IMR-90 (cell line): ENCODE measurements at regions not wholly inside any gene's neighbourhood (a gene's known extent, or its start where the extent isn't known, plus 50 kb on each side); places are given as distances from the start of the nearest gene placed in this dataset.

Experiments used
- ATAC-seq: fragments of 200-7000 bp; cut with Tn5 transposase; 2 replicates; pipeline ENCODE4 v1.9.1; 2020; ENCODE audit warnings: low read depth, mild to moderate bottlenecking, moderate library complexity
- BruUV-seq: library from RNA; stranded (reverse); fragments of 400-500 nt; replicated peaks from 2 replicates; lab custom pipeline; 2021; lab: Mats Ljungman, UMichigan
- CTCF ChIA-PET: fragments of 300-600 bp; formaldehyde crosslinking; extraction: SDS; loops from one replicate; lab custom pipeline; 2021; ENCODE audit warnings: antibody characterized with exemption; lab: Yijun Ruan, JAX
- POLR2A ChIA-PET: fragments of 300-600 bp; sonication (Branson Sonifier 250); formaldehyde crosslinking; loops from one replicate; lab custom pipeline; 2022; ENCODE audit warnings: antibody characterized with exemption; ENCODE audit not compliant: unreplicated experiment; lab: Charles Lee
- DNase-seq: peaks from one replicate; pipeline ENCODE4 v3.0.0; 2013
- H2AFZ ChIP-seq: replicated peaks from 2 replicates; pipeline ENCODE3; 2013; ENCODE audit warnings: low read length, mild to moderate bottlenecking; ENCODE audit not compliant: poor library complexity
- H2AK5ac ChIP-seq: 2 replicates; pipeline ENCODE4 v1.6.1; 2013; ENCODE audit warnings: low read depth, low read length, inconsistent platforms
- H2AK9ac ChIP-seq: replicated peaks from 2 replicates; pipeline ENCODE3; 2013; ENCODE audit warnings: mild to moderate bottlenecking, low read depth, low read length, moderate library complexity; ENCODE audit not compliant: poor library complexity
- H2BK120ac ChIP-seq: 2 replicates; pipeline ENCODE4 v1.6.1; 2013; ENCODE audit warnings: low read depth, low read length, inconsistent platforms
- H2BK15ac ChIP-seq: 3 replicates; pipeline ENCODE4 v1.6.1; 2013; ENCODE audit warnings: low read depth, low read length, inconsistent platforms
- H2BK20ac ChIP-seq: 2 replicates; pipeline ENCODE4 v1.6.1; 2013; ENCODE audit warnings: low read depth, mild to moderate bottlenecking, inconsistent platforms, low read length, moderate library complexity
- H2BK5ac ChIP-seq: 2 replicates; pipeline ENCODE4 v1.6.1; 2013; ENCODE audit warnings: mild to moderate bottlenecking, low read depth, low read length, inconsistent platforms; ENCODE audit not compliant: poor library complexity, severe bottlenecking
- H3K14ac ChIP-seq: replicated peaks from 2 replicates; pipeline ENCODE4 v1.6.1; 2013; ENCODE audit warnings: low read depth, low read length, inconsistent platforms
- H3K18ac ChIP-seq: 2 replicates; pipeline ENCODE4 v1.6.1; 2013; ENCODE audit warnings: low read depth, low read length, control low read depth
- H3K23ac ChIP-seq: 2 replicates; pipeline ENCODE4 v1.6.1; 2013; ENCODE audit warnings: low read depth, low read length, inconsistent platforms
- H3K27ac ChIP-seq: 2 replicates; pipeline ENCODE4 v1.5.1; 2013; ENCODE audit warnings: mild to moderate bottlenecking, control low read depth, low read length; ENCODE audit not compliant: insufficient read depth
- H3K27me3 ChIP-seq: 2 replicates; pipeline ENCODE4 v1.6.1; 2013; ENCODE audit warnings: low read length; ENCODE audit not compliant: control insufficient read depth, insufficient read depth
- H3K36me3 ChIP-seq: 2 replicates; pipeline ENCODE4 v1.6.1; 2013; ENCODE audit warnings: low read length, mixed read lengths; ENCODE audit not compliant: control insufficient read depth, insufficient read depth
- H3K4ac ChIP-seq: 2 replicates; pipeline ENCODE4 v1.6.1; 2013; ENCODE audit warnings: low read depth, low read length, inconsistent platforms
- H3K4me1 ChIP-seq: 2 replicates; pipeline ENCODE4 v1.6.1; 2013; ENCODE audit warnings: low read length, mixed read lengths; ENCODE audit not compliant: control insufficient read depth, insufficient read depth
- H3K4me2 ChIP-seq: 2 replicates; pipeline ENCODE4 v1.6.1; 2013; ENCODE audit warnings: low read depth, mild to moderate bottlenecking, control low read depth, low read length, moderate library complexity
- H3K4me3 ChIP-seq: 2 replicates; pipeline ENCODE4 v1.5.1; 2013; ENCODE audit warnings: low read depth, mild to moderate bottlenecking, control low read depth, low read length, moderate library complexity; ENCODE audit not compliant: insufficient read depth
- H3K56ac ChIP-seq: 2 replicates; pipeline ENCODE4 v1.6.1; 2013; ENCODE audit warnings: low read length, inconsistent platforms; ENCODE audit not compliant: insufficient read depth; ENCODE audit errors: extremely low read depth
- H3K79me1 ChIP-seq, 2 experiments: 2 replicates each; pipeline ENCODE4 v1.6.1; 2013; ENCODE audit warnings: low read length in 2 of 2, inconsistent platforms in 1 of 2, low read depth in 1 of 2
- H3K9ac ChIP-seq: 2 replicates; pipeline ENCODE4 v1.6.1; 2013; ENCODE audit warnings: low read depth, low read length, control low read depth
- H3K9me1 ChIP-seq: 2 replicates; pipeline ENCODE4 v1.6.1; 2013; ENCODE audit warnings: low read length, inconsistent platforms; ENCODE audit not compliant: insufficient read depth
- H3K9me3 ChIP-seq: 2 replicates; pipeline ENCODE4 v1.6.1; 2013; ENCODE audit warnings: low read length; ENCODE audit not compliant: control insufficient read depth, insufficient read depth
- H4K20me1 ChIP-seq: 2 replicates; pipeline ENCODE4 v1.6.1; 2013; ENCODE audit warnings: low read length, inconsistent platforms; ENCODE audit not compliant: insufficient read depth
- H4K5ac ChIP-seq: 2 replicates; pipeline ENCODE4 v1.6.1; 2013; ENCODE audit warnings: mild to moderate bottlenecking, low read depth, low read length, control low read depth
- H4K8ac ChIP-seq, 2 experiments: 2 replicates each; pipeline ENCODE4 v1.6.1; 2013; ENCODE audit warnings: low read depth in 2 of 2, low read length in 2 of 2, control low read depth in 1 of 2, inconsistent platforms in 1 of 2
- H4K91ac ChIP-seq: 2 replicates; pipeline ENCODE4 v1.6.1; 2013; ENCODE audit warnings: low read depth, low read length, inconsistent platforms; ENCODE audit not compliant: insufficient read depth
- ELK1 ChIP-seq: fragments of 150-350 bp; IDR thresholded peaks from 2 replicates; pipeline ENCODE4 v1.6.1; 2016; ENCODE audit warnings: low read depth, mild to moderate bottlenecking, low read length, moderate library complexity, borderline replicate concordance
- MAFK ChIP-seq: IDR thresholded peaks from 2 replicates; pipeline ENCODE4 v1.6.1; 2012; ENCODE audit warnings: low read depth, low read length, improper control_type of control experiment
- WGBS, 2 experiments: methylation state at CpG; one replicate each; pipeline versions ENCODE4 v1.1.5 to v1.1.7; 2013; ENCODE audit warnings: missing lambda C conversion rate in 2 of 2; ENCODE audit not compliant: insufficient read length in 1 of 2; ENCODE audit errors: extremely low coverage in 2 of 2; 5-methylcytosine and 5-hydroxymethylcytosine counted together
- dilution Hi-C: fragments of 300-500 bp; cut with HindIII; formaldehyde crosslinking; loops from one replicate; pipeline ENCODE4 v1.14.3; 2018; ENCODE audit warnings: low sequenced_read_pairs; ENCODE audit not compliant: unreplicated experiment
- in situ Hi-C: fragments of 300-500 bp; cut with MboI; formaldehyde crosslinking; loops from 3 replicates; pipeline ENCODE4 v1.14.3; 2019; ENCODE audit warnings: low sequenced_read_pairs, inconsistent platforms, mixed read lengths
- intact Hi-C: fragments of 100-400 bp; cut with micrococcal nuclease; formaldehyde crosslinking; loops from 2 replicates; pipeline ENCODE4 v1.10.0; 2022

- Histone ChIP-seq H4K20me1 (no peaks in the 10 kb centered on the region), H2AK5ac (no peak overlapping the region), H4K91ac (no peak overlapping the region), H4K5ac (no peak overlapping the region), H3K36me3 (no peaks in the 10 kb centered on the region), H2AK9ac (no peak overlapping the region), H3K23ac (no peak overlapping the region), H3K14ac (no peak overlapping the region), H3K4me1 (no peaks in the 10 kb centered on the region), H3K27ac (no peak overlapping the region), H2BK120ac (no peak overlapping the region), H3K9ac (no peak overlapping the region), H3K18ac (no peak overlapping the region), H2BK15ac (no peak overlapping the region), H3K56ac (no peak overlapping the region), H3K27me3 (peaks cover 44% of the 10 kb centered on the region), H2BK20ac (no peak overlapping the region), H3K4me3 (no peak overlapping the region), H3K4me2 (no peak overlapping the region), H3K9me3 (no peaks in the 10 kb centered on the region; the same call in 1 of the 2 replicates), H3K79me1 (no peaks in the 10 kb centered on the region), H2BK5ac (no peak overlapping the region), H3K4ac (no peak overlapping the region), H3K9me1 (no peaks in the 10 kb centered on the region), H4K8ac (no peak overlapping the region), H2AFZ (no peak overlapping the region)
- no peak for ATAC-seq
- 66% methylated on average over 4 of the region's 14 CpGs; no CpG with 5 or more reads in 1 of the 2 experiments for WGBS, 2 experiments
- dilution Hi-C loops = no loop called here
- BruUV-seq = no TSS peak
- intact Hi-C loops = no loop called here
- POLR2A ChIA-PET = no interaction called here
- no peak for DNase-seq
- in situ Hi-C loops = no loop called here
- TF ChIP-seq ELK1 = no peak
- no peak for TF ChIP-seq MAFK
- CTCF ChIA-PET = interaction anchor here (0.8 kb wide), 1 partner anchor 12 kb away, joined by 3 read pairs; no protein-coding TSS in a partner anchor
These were observed 288.5 kb downstream of the C16orf95 start for GRCh38 chr16:87028481-87029320.
